IPS-20b (cell line): ENCODE measurements at regions not wholly inside any gene's neighbourhood (a gene's known extent, or its start where the extent isn't known, plus 50 kb on each side); places are given as distances from the start of the nearest gene placed in this dataset.

Experiments used
- H3K27ac ChIP-seq: one replicate; pipeline ENCODE4 v1.5.1; 2013; ENCODE audit warnings: low read length
- H3K27me3 ChIP-seq: 2 replicates; pipeline ENCODE4 v1.6.1; 2013; ENCODE audit warnings: mild to moderate bottlenecking, low read length, inconsistent platforms; ENCODE audit not compliant: insufficient read depth
- H3K36me3 ChIP-seq: 2 replicates; pipeline ENCODE4 v1.6.1; 2013; ENCODE audit warnings: low read depth, mild to moderate bottlenecking, inconsistent platforms, low read length, moderate library complexity; ENCODE audit not compliant: insufficient read depth
- H3K4me1 ChIP-seq: 2 replicates; pipeline ENCODE4 v1.6.1; 2013; ENCODE audit warnings: mild to moderate bottlenecking, control low read depth, inconsistent platforms, low read length, moderate library complexity; ENCODE audit not compliant: insufficient read depth
- H3K4me3 ChIP-seq: 2 replicates; pipeline ENCODE4 v1.5.1; 2013; ENCODE audit warnings: mild to moderate bottlenecking, low read length, inconsistent platforms
- H3K9ac ChIP-seq: 2 replicates; pipeline ENCODE4 v1.6.1; 2013; ENCODE audit warnings: low read depth, mild to moderate bottlenecking, inconsistent platforms, low read length, moderate library complexity
- H3K9me3 ChIP-seq: 2 replicates; pipeline ENCODE4 v1.6.1; 2013; ENCODE audit warnings: mild to moderate bottlenecking, low read depth, low read length, inconsistent platforms; ENCODE audit not compliant: insufficient read depth

- Histone ChIP-seq H3K9ac (no peak overlapping the region), H3K4me3 (no peak overlapping the region), H3K27me3 (no peaks in the 10 kb centered on the region), H3K4me1 (no peaks in the 10 kb centered on the region), H3K27ac (no peak overlapping the region), H3K9me3 (no peaks in the 10 kb centered on the region), H3K36me3 (no peaks in the 10 kb centered on the region)
Observed at GRCh38 chr6:167569041-167569805, 244.3 kb downstream of the TTLL2 start.

GRCh38 chr6:167569879-167570278 is 245.0 kb downstream of the TTLL2 start:
- H3K4me1 ChIP-seq, result no peaks in the 10 kb centered on the region
- no peak overlapping the region for H3K4me3 ChIP-seq
- H3K9ac ChIP-seq, result no peak overlapping the region
- H3K36me3 ChIP-seq, result no peaks in the 10 kb centered on the region
- H3K27ac ChIP-seq, result no peak overlapping the region
- H3K9me3 ChIP-seq, result no peaks in the 10 kb centered on the region
- H3K27me3 ChIP-seq, result no peaks in the 10 kb centered on the region

GRCh38 chr6:167570460-167571400 is 245.8 kb downstream of the TTLL2 start:
- Histone ChIP-seq H3K9me3 (no peaks in the 10 kb centered on the region), H3K4me1 (no peaks in the 10 kb centered on the region), H3K36me3 (no peaks in the 10 kb centered on the region), H3K27ac (no peak overlapping the region), H3K9ac (no peak overlapping the region), H3K27me3 (no peaks in the 10 kb centered on the region), H3K4me3 (no peak overlapping the region)

- Histone ChIP-seq H3K9ac (no peak overlapping the region), H3K9me3 (no peaks in the 10 kb centered on the region), H3K27me3 (no peaks in the 10 kb centered on the region), H3K36me3 (no peaks in the 10 kb centered on the region), H3K27ac (no peak overlapping the region), H3K4me3 (no peak overlapping the region), H3K4me1 (no peaks in the 10 kb centered on the region)
Observed at GRCh38 chr6:167571550-167571949, 246.7 kb downstream of the TTLL2 start.

- Histone ChIP-seq H3K9ac (no peak overlapping the region), H3K9me3 (no peaks in the 10 kb centered on the region), H3K36me3 (no peaks in the 10 kb centered on the region), H3K4me1 (no peaks in the 10 kb centered on the region), H3K27me3 (no peaks in the 10 kb centered on the region), H3K27ac (no peak overlapping the region), H3K4me3 (no peak overlapping the region)
Observed at GRCh38 chr6:167572106-167572505, 247.2 kb downstream of the TTLL2 start.

- no peak overlapping the region for H3K4me3 ChIP-seq
- H3K9me3 ChIP-seq, result no peaks in the 10 kb centered on the region
- H3K9ac ChIP-seq, result no peak overlapping the region
Observed at GRCh38 chr6:167572841-167573271, 248.0 kb downstream of the TTLL2 start.

GRCh38 chr6:167573461-167574215 is 248.8 kb downstream of the TTLL2 start:
- Histone ChIP-seq H3K9ac (no peak overlapping the region), H3K36me3 (no peaks in the 10 kb centered on the region), H3K4me3 (no peak overlapping the region), H3K4me1 (no peaks in the 10 kb centered on the region), H3K9me3 (no peaks in the 10 kb centered on the region), H3K27ac (no peak overlapping the region), H3K27me3 (no peaks in the 10 kb centered on the region)

More at GRCh38 chr6:167572841-167573271, 248.0 kb downstream of the TTLL2 start:
- Histone ChIP-seq H3K27me3 (no peaks in the 10 kb centered on the region), H3K36me3 (no peaks in the 10 kb centered on the region), H3K4me1 (no peaks in the 10 kb centered on the region), H3K27ac (no peak overlapping the region)

- Histone ChIP-seq H3K36me3 (no peaks in the 10 kb centered on the region), H3K4me3 (no peak overlapping the region), H3K4me1 (no peaks in the 10 kb centered on the region), H3K27ac (no peak overlapping the region), H3K9me3 (no peaks in the 10 kb centered on the region), H3K27me3 (no peaks in the 10 kb centered on the region; the same call in 1 of the 2 replicates), H3K9ac (no peak overlapping the region)
Observed at GRCh38 chr6:167574431-167575151, 249.7 kb downstream of the TTLL2 start.

GRCh38 chr6:167575158-167575696 is 250.3 kb downstream of the TTLL2 start:
- Histone ChIP-seq H3K9ac (no peak overlapping the region), H3K27me3 (no peaks in the 10 kb centered on the region; the same call in 1 of the 2 replicates), H3K27ac (no peak overlapping the region), H3K4me3 (no peak overlapping the region), H3K9me3 (no peaks in the 10 kb centered on the region), H3K4me1 (no peaks in the 10 kb centered on the region), H3K36me3 (no peaks in the 10 kb centered on the region)

GRCh38 chr6:167576050-167576741 is 250.5 kb upstream of the AFDN start:
- H3K4me1 ChIP-seq, result no peaks in the 10 kb centered on the region
- H3K27ac ChIP-seq, result no peak overlapping the region
- no peaks in the 10 kb centered on the region for H3K9me3 ChIP-seq
- no peak overlapping the region for H3K9ac ChIP-seq
- no peaks in the 10 kb centered on the region; the same call in 1 of the 2 replicates for H3K27me3 ChIP-seq
- H3K36me3 ChIP-seq, result no peaks in the 10 kb centered on the region
- no peak overlapping the region for H3K4me3 ChIP-seq
